ENCODE measurements at regions not wholly inside any gene's neighbourhood (a gene's known extent, or its start where the extent isn't known, plus 50 kb on each side); places are given as distances from the start of the nearest gene placed in this dataset.

DNA sequence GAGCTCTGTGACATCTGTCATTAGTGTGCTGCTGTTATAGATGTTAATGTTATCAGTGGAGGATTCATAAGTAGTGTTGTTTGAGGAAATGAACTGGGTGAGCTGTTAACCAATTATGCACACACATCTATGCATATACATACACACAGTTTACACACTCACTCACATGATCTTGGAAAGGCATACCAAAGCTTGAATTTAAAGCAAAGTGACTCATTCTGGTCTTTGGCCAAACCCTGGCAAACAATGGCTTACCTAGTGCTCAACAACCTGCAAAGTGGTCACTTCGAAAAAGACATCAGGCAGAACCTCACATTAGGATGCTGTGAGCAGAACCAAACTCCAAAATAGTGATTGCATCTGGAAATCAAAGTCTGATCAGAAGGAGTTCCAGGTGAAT, 1037.3 kb upstream of the CDH6 start (continued):
- TF ChIP-seq, protein P1, sequence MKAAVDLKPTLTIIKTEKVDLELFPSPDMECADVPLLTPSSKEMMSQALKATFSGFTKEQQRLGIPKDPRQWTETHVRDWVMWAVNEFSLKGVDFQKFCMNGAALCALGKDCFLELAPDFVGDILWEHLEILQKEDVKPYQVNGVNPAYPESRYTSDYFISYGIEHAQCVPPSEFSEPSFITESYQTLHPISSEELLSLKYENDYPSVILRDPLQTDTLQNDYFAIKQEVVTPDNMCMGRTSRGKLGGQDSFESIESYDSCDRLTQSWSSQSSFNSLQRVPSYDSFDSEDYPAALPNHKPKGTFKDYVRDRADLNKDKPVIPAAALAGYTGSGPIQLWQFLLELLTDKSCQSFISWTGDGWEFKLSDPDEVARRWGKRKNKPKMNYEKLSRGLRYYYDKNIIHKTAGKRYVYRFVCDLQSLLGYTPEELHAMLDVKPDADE (IDR thresholded peaks at IDR 0.05): no peak
- no peak for TF ChIP-seq POLR2AphosphoS5 (IDR thresholded peaks at IDR 0.05; ENCODE audit: low read depth)
- no peak for TF ChIP-seq CREB1 (CRISPR knock-in tag; IDR thresholded peaks at IDR 0.05; ENCODE audit: low read depth)

DNA sequence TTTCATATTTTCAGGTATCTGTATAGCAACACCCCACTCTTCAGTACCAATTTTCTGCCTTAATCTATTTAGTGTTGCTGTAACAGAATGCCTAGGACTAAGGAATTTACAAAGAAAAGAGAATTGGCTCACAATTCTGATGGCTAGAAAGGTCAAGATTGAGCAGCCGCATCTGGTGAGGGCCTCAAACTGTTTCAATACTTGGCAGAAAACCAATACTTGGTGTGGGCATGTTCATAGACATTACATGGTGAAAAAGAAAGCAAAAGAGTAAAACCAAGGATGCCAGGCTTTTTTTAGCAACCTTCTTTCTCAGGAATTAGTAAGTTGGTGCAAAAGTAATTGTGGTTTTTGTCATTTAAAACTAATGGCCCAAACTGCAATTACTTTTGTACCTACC, 1041.1 kb upstream of the CDH6 start:
- Mint-ChIP-seq H3K4me3 (no peak overlapping the region), H3K27ac (no peak overlapping the region), H3K36me3 (ENCODE audit: low read depth) (peaks cover 13% of the 10 kb centered on the region; the same call in 2 of the 3 replicates), H3K4me1 (peaks cover 8% of the 10 kb centered on the region; the same call in 2 of the 3 replicates), H3K9me3 (peaks cover 9% of the 10 kb centered on the region), H3K27me3 (ENCODE audit: insufficient read depth, low read depth, poor library complexity) (no peaks in the 10 kb centered on the region)
- Histone ChIP-seq H3K4me1 (ENCODE audit: insufficient read depth) (peaks cover 11% of the 10 kb centered on the region), H3K4me3 (no peak overlapping the region), H3K27me3 (ENCODE audit: insufficient read depth) (no peaks in the 10 kb centered on the region), H3F3A (replicated peaks; ENCODE audit: low read depth) (no peaks in the 10 kb centered on the region), H3K27ac (ENCODE audit: low read depth) (no peak overlapping the region), H3K9me2 (ENCODE audit: insufficient read depth) (no peaks in the 10 kb centered on the region), H4K20me1 (replicated peaks; ENCODE audit: insufficient read depth) (no peaks in the 10 kb centered on the region), H3K79me2 (replicated peaks; ENCODE audit: insufficient read depth) (no peaks in the 10 kb centered on the region), H3K4me2 (no peak overlapping the region), H2AFZ (no peak overlapping the region), H3K36me3 (ENCODE audit: insufficient read depth) (no peaks in the 10 kb centered on the region)
- TF ChIP-seq ZNF331 (CRISPR knock-in tag; IDR thresholded peaks at IDR 0.05; ENCODE audit: low read depth): no peak
- TF ChIP-seq, protein P2, sequence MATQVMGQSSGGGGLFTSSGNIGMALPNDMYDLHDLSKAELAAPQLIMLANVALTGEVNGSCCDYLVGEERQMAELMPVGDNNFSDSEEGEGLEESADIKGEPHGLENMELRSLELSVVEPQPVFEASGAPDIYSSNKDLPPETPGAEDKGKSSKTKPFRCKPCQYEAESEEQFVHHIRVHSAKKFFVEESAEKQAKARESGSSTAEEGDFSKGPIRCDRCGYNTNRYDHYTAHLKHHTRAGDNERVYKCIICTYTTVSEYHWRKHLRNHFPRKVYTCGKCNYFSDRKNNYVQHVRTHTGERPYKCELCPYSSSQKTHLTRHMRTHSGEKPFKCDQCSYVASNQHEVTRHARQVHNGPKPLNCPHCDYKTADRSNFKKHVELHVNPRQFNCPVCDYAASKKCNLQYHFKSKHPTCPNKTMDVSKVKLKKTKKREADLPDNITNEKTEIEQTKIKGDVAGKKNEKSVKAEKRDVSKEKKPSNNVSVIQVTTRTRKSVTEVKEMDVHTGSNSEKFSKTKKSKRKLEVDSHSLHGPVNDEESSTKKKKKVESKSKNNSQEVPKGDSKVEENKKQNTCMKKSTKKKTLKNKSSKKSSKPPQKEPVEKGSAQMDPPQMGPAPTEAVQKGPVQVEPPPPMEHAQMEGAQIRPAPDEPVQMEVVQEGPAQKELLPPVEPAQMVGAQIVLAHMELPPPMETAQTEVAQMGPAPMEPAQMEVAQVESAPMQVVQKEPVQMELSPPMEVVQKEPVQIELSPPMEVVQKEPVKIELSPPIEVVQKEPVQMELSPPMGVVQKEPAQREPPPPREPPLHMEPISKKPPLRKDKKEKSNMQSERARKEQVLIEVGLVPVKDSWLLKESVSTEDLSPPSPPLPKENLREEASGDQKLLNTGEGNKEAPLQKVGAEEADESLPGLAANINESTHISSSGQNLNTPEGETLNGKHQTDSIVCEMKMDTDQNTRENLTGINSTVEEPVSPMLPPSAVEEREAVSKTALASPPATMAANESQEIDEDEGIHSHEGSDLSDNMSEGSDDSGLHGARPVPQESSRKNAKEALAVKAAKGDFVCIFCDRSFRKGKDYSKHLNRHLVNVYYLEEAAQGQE (IDR thresholded peaks at IDR 0.05; ENCODE audit: unreplicated experiment): no peak
- TF ChIP-seq, protein P3, sequence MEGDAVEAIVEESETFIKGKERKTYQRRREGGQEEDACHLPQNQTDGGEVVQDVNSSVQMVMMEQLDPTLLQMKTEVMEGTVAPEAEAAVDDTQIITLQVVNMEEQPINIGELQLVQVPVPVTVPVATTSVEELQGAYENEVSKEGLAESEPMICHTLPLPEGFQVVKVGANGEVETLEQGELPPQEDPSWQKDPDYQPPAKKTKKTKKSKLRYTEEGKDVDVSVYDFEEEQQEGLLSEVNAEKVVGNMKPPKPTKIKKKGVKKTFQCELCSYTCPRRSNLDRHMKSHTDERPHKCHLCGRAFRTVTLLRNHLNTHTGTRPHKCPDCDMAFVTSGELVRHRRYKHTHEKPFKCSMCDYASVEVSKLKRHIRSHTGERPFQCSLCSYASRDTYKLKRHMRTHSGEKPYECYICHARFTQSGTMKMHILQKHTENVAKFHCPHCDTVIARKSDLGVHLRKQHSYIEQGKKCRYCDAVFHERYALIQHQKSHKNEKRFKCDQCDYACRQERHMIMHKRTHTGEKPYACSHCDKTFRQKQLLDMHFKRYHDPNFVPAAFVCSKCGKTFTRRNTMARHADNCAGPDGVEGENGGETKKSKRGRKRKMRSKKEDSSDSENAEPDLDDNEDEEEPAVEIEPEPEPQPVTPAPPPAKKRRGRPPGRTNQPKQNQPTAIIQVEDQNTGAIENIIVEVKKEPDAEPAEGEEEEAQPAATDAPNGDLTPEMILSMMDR (conservative IDR thresholded peaks at IDR 0.05; ENCODE audit: low read depth in 2 of 2): no peak
- no peak for TF ChIP-seq POLR2AphosphoS5 (IDR thresholded peaks at IDR 0.05; ENCODE audit: low read depth)
- TF ChIP-seq STAT1 (IDR thresholded peaks at IDR 0.05; ENCODE audit: unreplicated experiment): no peak
- no peak for TF ChIP-seq EZH2phosphoT487 (IDR thresholded peaks at IDR 0.05; ENCODE audit: unreplicated experiment)
- TF ChIP-seq EZH2 (IDR thresholded peaks at IDR 0.05; ENCODE audit: low read depth, unreplicated experiment): no peak
- no peak for TF ChIP-seq CREB1 (CRISPR knock-in tag; IDR thresholded peaks at IDR 0.05; ENCODE audit: low read depth)
- TF ChIP-seq, protein P4, sequence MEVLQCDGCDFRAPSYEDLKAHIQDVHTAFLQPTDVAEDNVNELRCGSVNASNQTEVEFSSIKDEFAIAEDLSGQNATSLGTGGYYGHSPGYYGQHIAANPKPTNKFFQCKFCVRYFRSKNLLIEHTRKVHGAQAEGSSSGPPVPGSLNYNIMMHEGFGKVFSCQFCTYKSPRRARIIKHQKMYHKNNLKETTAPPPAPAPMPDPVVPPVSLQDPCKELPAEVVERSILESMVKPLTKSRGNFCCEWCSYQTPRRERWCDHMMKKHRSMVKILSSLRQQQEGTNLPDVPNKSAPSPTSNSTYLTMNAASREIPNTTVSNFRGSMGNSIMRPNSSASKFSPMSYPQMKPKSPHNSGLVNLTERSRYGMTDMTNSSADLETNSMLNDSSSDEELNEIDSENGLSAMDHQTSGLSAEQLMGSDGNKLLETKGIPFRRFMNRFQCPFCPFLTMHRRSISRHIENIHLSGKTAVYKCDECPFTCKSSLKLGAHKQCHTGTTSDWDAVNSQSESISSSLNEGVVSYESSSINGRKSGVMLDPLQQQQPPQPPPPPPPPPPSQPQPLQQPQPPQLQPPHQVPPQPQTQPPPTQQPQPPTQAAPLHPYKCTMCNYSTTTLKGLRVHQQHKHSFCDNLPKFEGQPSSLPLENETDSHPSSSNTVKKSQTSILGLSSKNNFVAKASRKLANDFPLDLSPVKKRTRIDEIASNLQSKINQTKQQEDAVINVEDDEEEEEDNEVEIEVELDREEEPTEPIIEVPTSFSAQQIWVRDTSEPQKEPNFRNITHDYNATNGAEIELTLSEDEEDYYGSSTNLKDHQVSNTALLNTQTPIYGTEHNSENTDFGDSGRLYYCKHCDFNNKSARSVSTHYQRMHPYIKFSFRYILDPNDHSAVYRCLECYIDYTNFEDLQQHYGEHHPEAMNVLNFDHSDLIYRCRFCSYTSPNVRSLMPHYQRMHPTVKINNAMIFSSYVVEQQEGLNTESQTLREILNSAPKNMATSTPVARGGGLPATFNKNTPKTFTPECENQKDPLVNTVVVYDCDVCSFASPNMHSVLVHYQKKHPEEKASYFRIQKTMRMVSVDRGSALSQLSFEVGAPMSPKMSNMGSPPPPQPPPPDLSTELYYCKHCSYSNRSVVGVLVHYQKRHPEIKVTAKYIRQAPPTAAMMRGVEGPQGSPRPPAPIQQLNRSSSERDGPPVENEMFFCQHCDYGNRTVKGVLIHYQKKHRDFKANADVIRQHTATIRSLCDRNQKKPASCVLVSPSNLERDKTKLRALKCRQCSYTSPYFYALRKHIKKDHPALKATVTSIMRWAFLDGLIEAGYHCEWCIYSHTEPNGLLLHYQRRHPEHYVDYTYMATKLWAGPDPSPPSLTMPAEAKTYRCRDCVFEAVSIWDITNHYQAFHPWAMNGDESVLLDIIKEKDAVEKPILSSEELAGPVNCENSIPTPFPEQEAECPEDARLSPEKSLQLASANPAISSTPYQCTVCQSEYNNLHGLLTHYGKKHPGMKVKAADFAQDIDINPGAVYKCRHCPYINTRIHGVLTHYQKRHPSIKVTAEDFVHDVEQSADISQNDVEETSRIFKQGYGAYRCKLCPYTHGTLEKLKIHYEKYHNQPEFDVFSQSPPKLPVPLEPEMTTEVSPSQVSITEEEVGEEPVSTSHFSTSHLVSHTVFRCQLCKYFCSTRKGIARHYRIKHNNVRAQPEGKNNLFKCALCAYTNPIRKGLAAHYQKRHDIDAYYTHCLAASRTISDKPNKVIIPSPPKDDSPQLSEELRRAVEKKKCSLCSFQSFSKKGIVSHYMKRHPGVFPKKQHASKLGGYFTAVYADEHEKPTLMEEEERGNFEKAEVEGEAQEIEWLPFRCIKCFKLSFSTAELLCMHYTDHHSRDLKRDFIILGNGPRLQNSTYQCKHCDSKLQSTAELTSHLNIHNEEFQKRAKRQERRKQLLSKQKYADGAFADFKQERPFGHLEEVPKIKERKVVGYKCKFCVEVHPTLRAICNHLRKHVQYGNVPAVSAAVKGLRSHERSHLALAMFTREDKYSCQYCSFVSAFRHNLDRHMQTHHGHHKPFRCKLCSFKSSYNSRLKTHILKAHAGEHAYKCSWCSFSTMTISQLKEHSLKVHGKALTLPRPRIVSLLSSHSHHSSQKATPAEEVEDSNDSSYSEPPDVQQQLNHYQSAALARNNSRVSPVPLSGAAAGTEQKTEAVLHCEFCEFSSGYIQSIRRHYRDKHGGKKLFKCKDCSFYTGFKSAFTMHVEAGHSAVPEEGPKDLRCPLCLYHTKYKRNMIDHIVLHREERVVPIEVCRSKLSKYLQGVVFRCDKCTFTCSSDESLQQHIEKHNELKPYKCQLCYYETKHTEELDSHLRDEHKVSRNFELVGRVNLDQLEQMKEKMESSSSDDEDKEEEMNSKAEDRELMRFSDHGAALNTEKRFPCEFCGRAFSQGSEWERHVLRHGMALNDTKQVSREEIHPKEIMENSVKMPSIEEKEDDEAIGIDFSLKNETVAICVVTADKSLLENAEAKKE (CRISPR knock-in tag; IDR thresholded peaks at IDR 0.05): no peak
- TF ChIP-seq NANOG (IDR thresholded peaks at IDR 0.05; ENCODE audit: borderline replicate concordance): no peak
- TF ChIP-seq, protein P1 (IDR thresholded peaks at IDR 0.05): no peak
- TF ChIP-seq ZNF114 (CRISPR knock-in tag; IDR thresholded peaks at IDR 0.05): no peak
- ATAC-seq (no peak), DNase-seq (ENCODE audit: low spot score) (no peak)

All from GM23338 (cell line).